IMR-90 (cell line): ENCODE measurements at regions not wholly inside any gene's neighbourhood (a gene's known extent, or its start where the extent isn't known, plus 50 kb on each side); places are given as distances from the start of the nearest gene placed in this dataset.

Experiments used
- ATAC-seq: fragments of 200-7000 bp; cut with Tn5 transposase; 2 replicates; pipeline ENCODE4 v1.9.1; 2020; ENCODE audit warnings: low read depth, mild to moderate bottlenecking, moderate library complexity
- BruUV-seq: library from RNA; stranded (reverse); fragments of 400-500 nt; replicated peaks from 2 replicates; lab custom pipeline; 2021; lab: Mats Ljungman, UMichigan
- CTCF ChIA-PET: fragments of 300-600 bp; formaldehyde crosslinking; extraction: SDS; loops from one replicate; lab custom pipeline; 2021; ENCODE audit warnings: antibody characterized with exemption; lab: Yijun Ruan, JAX
- POLR2A ChIA-PET: fragments of 300-600 bp; sonication (Branson Sonifier 250); formaldehyde crosslinking; loops from one replicate; lab custom pipeline; 2022; ENCODE audit warnings: antibody characterized with exemption; ENCODE audit not compliant: unreplicated experiment; lab: Charles Lee
- DNase-seq: peaks from one replicate; pipeline ENCODE4 v3.0.0; 2013
- H2AFZ ChIP-seq: replicated peaks from 2 replicates; pipeline ENCODE3; 2013; ENCODE audit warnings: low read length, mild to moderate bottlenecking; ENCODE audit not compliant: poor library complexity
- H2AK5ac ChIP-seq: 2 replicates; pipeline ENCODE4 v1.6.1; 2013; ENCODE audit warnings: low read depth, low read length, inconsistent platforms
- H2AK9ac ChIP-seq: replicated peaks from 2 replicates; pipeline ENCODE3; 2013; ENCODE audit warnings: mild to moderate bottlenecking, low read depth, low read length, moderate library complexity; ENCODE audit not compliant: poor library complexity
- H2BK120ac ChIP-seq: 2 replicates; pipeline ENCODE4 v1.6.1; 2013; ENCODE audit warnings: low read depth, low read length, inconsistent platforms
- H2BK15ac ChIP-seq: 3 replicates; pipeline ENCODE4 v1.6.1; 2013; ENCODE audit warnings: low read depth, low read length, inconsistent platforms
- H2BK20ac ChIP-seq: 2 replicates; pipeline ENCODE4 v1.6.1; 2013; ENCODE audit warnings: low read depth, mild to moderate bottlenecking, inconsistent platforms, low read length, moderate library complexity
- H2BK5ac ChIP-seq: 2 replicates; pipeline ENCODE4 v1.6.1; 2013; ENCODE audit warnings: mild to moderate bottlenecking, low read depth, low read length, inconsistent platforms; ENCODE audit not compliant: poor library complexity, severe bottlenecking
- H3K14ac ChIP-seq: replicated peaks from 2 replicates; pipeline ENCODE4 v1.6.1; 2013; ENCODE audit warnings: low read depth, low read length, inconsistent platforms
- H3K18ac ChIP-seq: 2 replicates; pipeline ENCODE4 v1.6.1; 2013; ENCODE audit warnings: low read depth, low read length, control low read depth
- H3K23ac ChIP-seq: 2 replicates; pipeline ENCODE4 v1.6.1; 2013; ENCODE audit warnings: low read depth, low read length, inconsistent platforms
- H3K27ac ChIP-seq: 2 replicates; pipeline ENCODE4 v1.5.1; 2013; ENCODE audit warnings: mild to moderate bottlenecking, control low read depth, low read length; ENCODE audit not compliant: insufficient read depth
- H3K27me3 ChIP-seq: 2 replicates; pipeline ENCODE4 v1.6.1; 2013; ENCODE audit warnings: low read length; ENCODE audit not compliant: control insufficient read depth, insufficient read depth
- H3K36me3 ChIP-seq: 2 replicates; pipeline ENCODE4 v1.6.1; 2013; ENCODE audit warnings: low read length, mixed read lengths; ENCODE audit not compliant: control insufficient read depth, insufficient read depth
- H3K4ac ChIP-seq: 2 replicates; pipeline ENCODE4 v1.6.1; 2013; ENCODE audit warnings: low read depth, low read length, inconsistent platforms
- H3K4me1 ChIP-seq: 2 replicates; pipeline ENCODE4 v1.6.1; 2013; ENCODE audit warnings: low read length, mixed read lengths; ENCODE audit not compliant: control insufficient read depth, insufficient read depth
- H3K4me2 ChIP-seq: 2 replicates; pipeline ENCODE4 v1.6.1; 2013; ENCODE audit warnings: low read depth, mild to moderate bottlenecking, control low read depth, low read length, moderate library complexity
- H3K4me3 ChIP-seq: 2 replicates; pipeline ENCODE4 v1.5.1; 2013; ENCODE audit warnings: low read depth, mild to moderate bottlenecking, control low read depth, low read length, moderate library complexity; ENCODE audit not compliant: insufficient read depth
- H3K56ac ChIP-seq: 2 replicates; pipeline ENCODE4 v1.6.1; 2013; ENCODE audit warnings: low read length, inconsistent platforms; ENCODE audit not compliant: insufficient read depth; ENCODE audit errors: extremely low read depth
- H3K79me1 ChIP-seq, 2 experiments: 2 replicates each; pipeline ENCODE4 v1.6.1; 2013; ENCODE audit warnings: low read length in 2 of 2, inconsistent platforms in 1 of 2, low read depth in 1 of 2
- H3K9ac ChIP-seq: 2 replicates; pipeline ENCODE4 v1.6.1; 2013; ENCODE audit warnings: low read depth, low read length, control low read depth
- H3K9me1 ChIP-seq: 2 replicates; pipeline ENCODE4 v1.6.1; 2013; ENCODE audit warnings: low read length, inconsistent platforms; ENCODE audit not compliant: insufficient read depth
- H3K9me3 ChIP-seq: 2 replicates; pipeline ENCODE4 v1.6.1; 2013; ENCODE audit warnings: low read length; ENCODE audit not compliant: control insufficient read depth, insufficient read depth
- H4K20me1 ChIP-seq: 2 replicates; pipeline ENCODE4 v1.6.1; 2013; ENCODE audit warnings: low read length, inconsistent platforms; ENCODE audit not compliant: insufficient read depth
- H4K5ac ChIP-seq: 2 replicates; pipeline ENCODE4 v1.6.1; 2013; ENCODE audit warnings: mild to moderate bottlenecking, low read depth, low read length, control low read depth
- H4K8ac ChIP-seq, 2 experiments: 2 replicates each; pipeline ENCODE4 v1.6.1; 2013; ENCODE audit warnings: low read depth in 2 of 2, low read length in 2 of 2, control low read depth in 1 of 2, inconsistent platforms in 1 of 2
- H4K91ac ChIP-seq: 2 replicates; pipeline ENCODE4 v1.6.1; 2013; ENCODE audit warnings: low read depth, low read length, inconsistent platforms; ENCODE audit not compliant: insufficient read depth
- BHLHE40 ChIP-seq: fragments of 150-350 bp; IDR thresholded peaks from 2 replicates; pipeline ENCODE4 v1.6.1; 2016; ENCODE audit warnings: mild to moderate bottlenecking, low read depth, low read length
- FOS ChIP-seq: fragments of 150-350 bp; IDR thresholded peaks from 2 replicates; pipeline ENCODE4 v1.6.1; 2016; ENCODE audit warnings: low read depth, low read length
- MAFK ChIP-seq: IDR thresholded peaks from 2 replicates; pipeline ENCODE4 v1.6.1; 2012; ENCODE audit warnings: low read depth, low read length, improper control_type of control experiment
- MXI1 ChIP-seq: IDR thresholded peaks from 2 replicates; pipeline ENCODE4 v1.6.1; 2012; ENCODE audit warnings: low read depth, mild to moderate bottlenecking, low read length, moderate library complexity, borderline replicate concordance
- RAD21 ChIP-seq: IDR thresholded peaks from 2 replicates; pipeline ENCODE4 v1.6.1; 2012; ENCODE audit warnings: low read length, improper control_type of control experiment
- RCOR1 ChIP-seq: IDR thresholded peaks from 2 replicates; pipeline ENCODE4 v1.6.1; 2012; ENCODE audit warnings: mild to moderate bottlenecking, low read length, improper control_type of control experiment; ENCODE audit not compliant: insufficient replicate concordance
- RFX5 ChIP-seq: IDR thresholded peaks from 2 replicates; pipeline ENCODE4 v1.8.0; 2012; ENCODE audit warnings: low read depth, mild to moderate bottlenecking, low read length, moderate library complexity
- SMC3 ChIP-seq: fragments of 150-350 bp; IDR thresholded peaks from 2 replicates; pipeline ENCODE4 v1.6.1; 2016; ENCODE audit warnings: low read depth, mild to moderate bottlenecking, antibody characterized with exemption, low read length, moderate library complexity
- WGBS, 2 experiments: methylation state at CpG; one replicate each; pipeline versions ENCODE4 v1.1.5 to v1.1.7; 2013; ENCODE audit warnings: missing lambda C conversion rate in 2 of 2; ENCODE audit not compliant: insufficient read length in 1 of 2; ENCODE audit errors: extremely low coverage in 2 of 2; 5-methylcytosine and 5-hydroxymethylcytosine counted together
- dilution Hi-C: fragments of 300-500 bp; cut with HindIII; formaldehyde crosslinking; loops from one replicate; pipeline ENCODE4 v1.14.3; 2018; ENCODE audit warnings: low sequenced_read_pairs; ENCODE audit not compliant: unreplicated experiment
- in situ Hi-C: fragments of 300-500 bp; cut with MboI; formaldehyde crosslinking; loops from 3 replicates; pipeline ENCODE4 v1.14.3; 2019; ENCODE audit warnings: low sequenced_read_pairs, inconsistent platforms, mixed read lengths
- intact Hi-C: fragments of 100-400 bp; cut with micrococcal nuclease; formaldehyde crosslinking; loops from 2 replicates; pipeline ENCODE4 v1.10.0; 2022
- TF ChIP-seq, protein P1 (sequence below): fragments of 150-350 bp; IDR thresholded peaks from 2 replicates; pipeline ENCODE4 v1.6.1; 2017; ENCODE audit warnings: mild to moderate bottlenecking, antibody characterized with exemption, low read length, low read depth
- TF ChIP-seq, protein P2 (sequence below): fragments of 150-350 bp; IDR thresholded peaks from 2 replicates; pipeline ENCODE4 v1.6.1; 2016; ENCODE audit warnings: low read depth, mild to moderate bottlenecking, low read length, moderate library complexity, borderline replicate concordance

DNA sequence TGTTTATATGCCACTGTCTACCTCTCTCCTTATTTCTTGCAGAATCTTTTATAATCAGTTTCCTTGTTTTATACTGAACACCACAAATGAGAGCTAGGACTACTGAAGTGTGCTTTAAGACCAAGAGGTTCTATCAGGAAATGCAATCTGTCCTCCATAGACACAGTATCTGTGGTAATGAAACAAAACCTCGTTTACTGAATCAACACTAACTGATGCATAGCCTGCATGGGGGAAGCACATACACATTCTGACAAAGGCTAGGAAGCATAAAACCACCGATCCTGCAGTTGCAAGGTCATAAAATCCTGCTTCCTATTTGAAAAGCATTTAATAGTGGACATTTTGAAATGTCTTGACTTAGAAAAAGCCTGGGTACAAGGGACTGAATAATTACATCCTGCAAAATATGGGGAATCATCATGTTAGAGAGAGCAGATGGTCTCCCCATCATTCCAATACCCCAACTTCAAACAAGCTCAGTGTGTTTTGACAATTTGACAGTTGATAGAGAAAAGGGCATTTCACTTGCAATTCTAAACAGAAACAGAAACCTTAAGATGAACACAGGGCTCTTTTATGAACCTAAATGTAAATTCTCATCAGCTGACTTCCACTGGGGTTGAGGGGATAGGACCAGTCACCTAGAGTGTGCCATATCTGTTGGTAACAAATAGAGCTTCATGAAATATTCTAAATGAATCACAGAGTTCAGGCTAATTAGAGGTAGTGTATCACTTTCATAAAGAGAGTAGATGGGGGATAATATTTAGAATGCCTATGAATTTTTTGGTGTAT lies 1845.6 kb upstream of the PIK3C3 start:
- Histone ChIP-seq H4K8ac (no peak overlapping the region), H2BK120ac (no peak overlapping the region), H3K4ac (no peak overlapping the region), H3K9me3 (no peaks in the 10 kb centered on the region), H2BK5ac (no peak overlapping the region), H3K18ac (no peak overlapping the region), H3K36me3 (no peaks in the 10 kb centered on the region), H3K27me3 (no peaks in the 10 kb centered on the region), H3K4me3 (no peak overlapping the region), H3K27ac (no peak overlapping the region), H3K9ac (no peak overlapping the region), H3K56ac (no peak overlapping the region), H3K4me1 (no peaks in the 10 kb centered on the region), H2AFZ (no peak overlapping the region), H4K91ac (no peak overlapping the region), H2AK9ac (no peak overlapping the region), H4K5ac (no peak overlapping the region), H2BK15ac (no peak overlapping the region), H2AK5ac (no peak overlapping the region), H4K20me1 (no peaks in the 10 kb centered on the region), H3K79me1 (no peaks in the 10 kb centered on the region), H3K4me2 (no peak overlapping the region), H2BK20ac (no peak overlapping the region), H3K23ac (no peak overlapping the region), H3K9me1 (no peaks in the 10 kb centered on the region), H3K14ac (no peak overlapping the region)
- DNase-seq = no peak
- dilution Hi-C loops (no loop called here), intact Hi-C loops (no loop called here), in situ Hi-C loops (no loop called here)
- POLR2A ChIA-PET = no interaction called here
- CTCF ChIA-PET = no interaction called here
- BruUV-seq = no TSS peak
- no peak for ATAC-seq
- WGBS, 2 experiments = no CpG with 5 or more reads among the region's 2 CpGs
- TF ChIP-seq SMC3 (no peak), MXI1 (no peak), BHLHE40 (no peak), RCOR1 (no peak), RFX5 (no peak), RAD21 (no peak), MAFK (no peak), FOS (no peak)
- TF ChIP-seq, protein P1, sequence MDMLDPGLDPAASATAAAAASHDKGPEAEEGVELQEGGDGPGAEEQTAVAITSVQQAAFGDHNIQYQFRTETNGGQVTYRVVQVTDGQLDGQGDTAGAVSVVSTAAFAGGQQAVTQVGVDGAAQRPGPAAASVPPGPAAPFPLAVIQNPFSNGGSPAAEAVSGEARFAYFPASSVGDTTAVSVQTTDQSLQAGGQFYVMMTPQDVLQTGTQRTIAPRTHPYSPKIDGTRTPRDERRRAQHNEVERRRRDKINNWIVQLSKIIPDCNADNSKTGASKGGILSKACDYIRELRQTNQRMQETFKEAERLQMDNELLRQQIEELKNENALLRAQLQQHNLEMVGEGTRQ = no peak
- TF ChIP-seq, protein P2, sequence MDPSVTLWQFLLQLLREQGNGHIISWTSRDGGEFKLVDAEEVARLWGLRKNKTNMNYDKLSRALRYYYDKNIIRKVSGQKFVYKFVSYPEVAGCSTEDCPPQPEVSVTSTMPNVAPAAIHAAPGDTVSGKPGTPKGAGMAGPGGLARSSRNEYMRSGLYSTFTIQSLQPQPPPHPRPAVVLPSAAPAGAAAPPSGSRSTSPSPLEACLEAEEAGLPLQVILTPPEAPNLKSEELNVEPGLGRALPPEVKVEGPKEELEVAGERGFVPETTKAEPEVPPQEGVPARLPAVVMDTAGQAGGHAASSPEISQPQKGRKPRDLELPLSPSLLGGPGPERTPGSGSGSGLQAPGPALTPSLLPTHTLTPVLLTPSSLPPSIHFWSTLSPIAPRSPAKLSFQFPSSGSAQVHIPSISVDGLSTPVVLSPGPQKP = no peak
